H9 (cell line): ENCODE measurements at regions not wholly inside any gene's neighbourhood (a gene's known extent, or its start where the extent isn't known, plus 50 kb on each side); places are given as distances from the start of the nearest gene placed in this dataset.

Source experiments
- DNase-seq: peaks from one replicate; pipeline ENCODE4 v3.0.0-alpha.2; 2017
- H2AFZ ChIP-seq: one replicate; pipeline ENCODE4 v1.6.1; 2013; ENCODE audit warnings: mild to moderate bottlenecking, low read length, control low read depth, moderate library complexity
- H2AK5ac ChIP-seq: 2 replicates; pipeline ENCODE4 v1.6.1; 2013; ENCODE audit warnings: low read length, control low read depth, mixed read lengths; ENCODE audit not compliant: insufficient read length
- H2BK120ac ChIP-seq: one replicate; pipeline ENCODE4 v1.6.1; 2013; ENCODE audit warnings: low read depth, mild to moderate bottlenecking, low read length, control low read depth, inconsistent platforms; ENCODE audit not compliant: poor library complexity, severe bottlenecking
- H2BK12ac ChIP-seq: 2 replicates; pipeline ENCODE4 v1.6.1; 2013; ENCODE audit warnings: low read length, control low read depth, mixed read lengths, low read depth; ENCODE audit not compliant: insufficient read length
- H2BK15ac ChIP-seq: 2 replicates; pipeline ENCODE4 v1.6.1; 2013; ENCODE audit warnings: low read depth, low read length, control low read depth
- H2BK20ac ChIP-seq: one replicate; pipeline ENCODE4 v1.6.1; 2013; ENCODE audit warnings: low read depth, mild to moderate bottlenecking, low read length, control low read depth, inconsistent platforms; ENCODE audit not compliant: poor library complexity, severe bottlenecking
- H2BK5ac ChIP-seq: 2 replicates; pipeline ENCODE4 v1.6.1; 2013; ENCODE audit warnings: low read length, control low read depth, mixed read lengths; ENCODE audit not compliant: insufficient read length
- H3K14ac ChIP-seq: 2 replicates; pipeline ENCODE4 v1.6.1; 2013; ENCODE audit warnings: low read length, control low read depth; ENCODE audit not compliant: insufficient read depth
- H3K18ac ChIP-seq: 2 replicates; pipeline ENCODE4 v1.6.1; 2013; ENCODE audit warnings: low read depth, mild to moderate bottlenecking, mixed read lengths, low read length, control low read depth; ENCODE audit not compliant: insufficient read length
- H3K23ac ChIP-seq: 2 replicates; pipeline ENCODE4 v1.6.1; 2013; ENCODE audit warnings: low read length, control low read depth, mixed read lengths, low read depth; ENCODE audit not compliant: insufficient read length
- H3K23me2 ChIP-seq: 2 replicates; pipeline ENCODE4 v1.6.1; 2013; ENCODE audit warnings: low read depth, mild to moderate bottlenecking, mixed read lengths, low read length, control low read depth; ENCODE audit not compliant: insufficient read length, poor library complexity, severe bottlenecking
- H3K27ac ChIP-seq: 2 replicates; pipeline ENCODE4 v1.5.1; 2013; ENCODE audit warnings: low read length, control low read depth, mixed read lengths, low read depth; ENCODE audit not compliant: insufficient read length
- H3K27me3 ChIP-seq: 2 replicates; pipeline ENCODE4 v1.6.1; 2013; ENCODE audit warnings: low read length, control low read depth, inconsistent platforms; ENCODE audit not compliant: insufficient read depth
- H3K4ac ChIP-seq: 2 replicates; pipeline ENCODE4 v1.6.1; 2013; ENCODE audit warnings: low read depth, mild to moderate bottlenecking, control low read depth, inconsistent platforms, low read length, moderate library complexity
- H3K4me1 ChIP-seq: 2 replicates; pipeline ENCODE4 v1.6.1; 2013; ENCODE audit warnings: low read length, control low read depth, inconsistent platforms; ENCODE audit not compliant: insufficient read depth
- H3K4me2 ChIP-seq: 2 replicates; pipeline ENCODE4 v1.6.1; 2013; ENCODE audit warnings: low read length, control low read depth, mixed read lengths; ENCODE audit not compliant: insufficient read length, insufficient read depth
- H3K56ac ChIP-seq: 2 replicates; pipeline ENCODE4 v1.6.1; 2013; ENCODE audit warnings: low read depth, mild to moderate bottlenecking, mixed read lengths, low read length, control low read depth; ENCODE audit not compliant: insufficient read length
- H3K79me1 ChIP-seq: 2 replicates; pipeline ENCODE4 v1.6.1; 2013; ENCODE audit warnings: low read depth, mild to moderate bottlenecking, moderate library complexity, low read length, control low read depth, inconsistent platforms; ENCODE audit not compliant: insufficient read depth, poor library complexity, severe bottlenecking
- H3K79me2 ChIP-seq: 2 replicates; pipeline ENCODE4 v1.6.1; 2013; ENCODE audit warnings: low read length, control low read depth, inconsistent platforms; ENCODE audit not compliant: insufficient read depth
- H3K9ac ChIP-seq: 2 replicates; pipeline ENCODE4 v1.6.1; 2013; ENCODE audit warnings: low read length, control low read depth, mixed read lengths; ENCODE audit not compliant: insufficient read length; ENCODE audit errors: extremely low read depth
- H3K9me3 ChIP-seq: one replicate; pipeline ENCODE4 v1.6.1; 2013; ENCODE audit warnings: low read depth, low read length, inconsistent platforms; ENCODE audit not compliant: control insufficient read depth
- H3T11ph ChIP-seq: one replicate; pipeline ENCODE4 v1.6.1; 2013; ENCODE audit warnings: mild to moderate bottlenecking, low read length, control low read depth, inconsistent platforms
- H4K20me1 ChIP-seq: one replicate; pipeline ENCODE4 v1.6.1; 2013; ENCODE audit not compliant: control insufficient read depth, insufficient read length, insufficient read depth
- H4K5ac ChIP-seq: 2 replicates; pipeline ENCODE4 v1.6.1; 2013; ENCODE audit warnings: low read depth, mild to moderate bottlenecking, mixed read lengths, low read length, control low read depth; ENCODE audit not compliant: insufficient read length
- H4K8ac ChIP-seq: replicated peaks from 2 replicates; pipeline ENCODE4 v1.6.1; 2013; ENCODE audit warnings: low read length, control low read depth, mixed read lengths, low read depth; ENCODE audit not compliant: insufficient read length
- H4K91ac ChIP-seq: 2 replicates; pipeline ENCODE4 v1.6.1; 2013; ENCODE audit warnings: low read depth, mild to moderate bottlenecking, moderate library complexity, mixed read lengths, low read length, control low read depth; ENCODE audit not compliant: insufficient read length
- H3K27ac Mint-ChIP-seq, 3 experiments: 2 replicates in 2 of 3; 3 replicates in 1 of 3; pipeline ENCODE4 v1.8.0; 2020 to 2021; ENCODE audit warnings: mixed read lengths in 3 of 3, mild to moderate bottlenecking in 1 of 3, moderate library complexity in 1 of 3
- H3K27me3 Mint-ChIP-seq: 2 replicates; pipeline ENCODE4 v1.8.0; 2021; ENCODE audit warnings: low read depth, mild to moderate bottlenecking, moderate library complexity, mixed read lengths
- H3K36me3 Mint-ChIP-seq, 3 experiments: 2 replicates in 2 of 3; 3 replicates in 1 of 3; pipeline ENCODE4 v1.8.0; 2020 to 2021; ENCODE audit warnings: low read depth in 3 of 3, mixed read lengths in 3 of 3; ENCODE audit not compliant: insufficient read depth in 1 of 3
- H3K4me1 Mint-ChIP-seq, 2 experiments: 2 replicates each; pipeline ENCODE4 v1.8.0; 2020; ENCODE audit warnings: mixed read lengths in 2 of 2
- H3K4me3 Mint-ChIP-seq, 2 experiments: 2 replicates in 1 of 2; 3 replicates in 1 of 2; pipeline ENCODE4 v1.8.0; 2020 to 2021; ENCODE audit warnings: mild to moderate bottlenecking in 2 of 2, mixed read lengths in 2 of 2, moderate library complexity in 1 of 2
- H3K9me3 Mint-ChIP-seq, 2 experiments: 2 replicates in 1 of 2; 3 replicates in 1 of 2; pipeline ENCODE4 v1.8.0; 2020; ENCODE audit warnings: mild to moderate bottlenecking in 2 of 2, mixed read lengths in 2 of 2, moderate library complexity in 1 of 2
- WGBS: extraction: QIAGEN DNeasy Blood & Tissue Kit; methylation state at CpG from one replicate; pipeline ENCODE4 v1.1.7; 2013; ENCODE audit warnings: missing lambda C conversion rate, low lambda C conversion rate, mixed read lengths; ENCODE audit not compliant: insufficient read length; ENCODE audit errors: extremely low coverage; 5-methylcytosine and 5-hydroxymethylcytosine counted together
- TF ChIP-seq, protein P1 (sequence below): fragments of 200-600 bp; sonication (generic); conservative IDR thresholded peaks from 3 replicates; pipeline ENCODE4 v1.8.0; 2021; ENCODE audit warnings: antibody characterized with exemption, mild to moderate bottlenecking

DNA sequence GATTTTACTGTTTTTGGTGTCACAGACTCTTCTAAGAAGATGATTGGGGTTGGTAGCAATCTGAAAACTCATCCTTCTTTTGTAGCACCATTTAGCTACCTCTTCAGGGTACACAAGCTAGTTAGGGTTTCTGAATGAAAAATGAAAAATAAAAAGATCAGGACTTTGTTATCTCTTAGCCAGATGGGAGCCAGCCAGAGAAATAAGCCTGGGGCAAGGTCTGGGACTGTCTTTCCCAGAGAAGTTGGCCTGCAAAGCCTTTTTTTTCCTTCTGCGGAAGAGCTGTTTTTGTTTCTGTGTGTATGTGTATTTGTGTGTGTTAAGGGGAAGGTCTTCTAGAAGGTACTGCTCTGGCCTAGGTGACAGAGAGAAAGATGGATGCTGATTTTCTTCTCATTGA lies 150.7 kb upstream of the AGTR1 start:
- Histone ChIP-seq H3K27me3 (no peaks in the 10 kb centered on the region), H3K79me1 (no peaks in the 10 kb centered on the region), H2AFZ (no peak overlapping the region), H2BK15ac (no peak overlapping the region), H2BK12ac (no peak overlapping the region), H2AK5ac (no peak overlapping the region), H3K27ac (no peak overlapping the region), H2BK20ac (no peak overlapping the region), H3K14ac (no peak overlapping the region), H2BK5ac (no peak overlapping the region), H3K23ac (no peak overlapping the region), H3K23me2 (no peaks in the 10 kb centered on the region), H3K4me1 (no peaks in the 10 kb centered on the region), H4K20me1 (no peaks in the 10 kb centered on the region), H3T11ph (no peak overlapping the region), H3K9ac (no peak overlapping the region), H2BK120ac (no peak overlapping the region), H3K4ac (no peak overlapping the region), H3K9me3 (no peaks in the 10 kb centered on the region), H3K79me2 (no peaks in the 10 kb centered on the region), H4K5ac (no peak overlapping the region), H3K56ac (no peak overlapping the region), H3K18ac (no peak overlapping the region), H3K4me2 (no peak overlapping the region), H4K91ac (no peak overlapping the region), H4K8ac (no peak overlapping the region)
- H3K9me3 Mint-ChIP-seq: no peaks in the 10 kb centered on the region
- H3K36me3 Mint-ChIP-seq: no peaks in the 10 kb centered on the region
- TF ChIP-seq, protein P1, sequence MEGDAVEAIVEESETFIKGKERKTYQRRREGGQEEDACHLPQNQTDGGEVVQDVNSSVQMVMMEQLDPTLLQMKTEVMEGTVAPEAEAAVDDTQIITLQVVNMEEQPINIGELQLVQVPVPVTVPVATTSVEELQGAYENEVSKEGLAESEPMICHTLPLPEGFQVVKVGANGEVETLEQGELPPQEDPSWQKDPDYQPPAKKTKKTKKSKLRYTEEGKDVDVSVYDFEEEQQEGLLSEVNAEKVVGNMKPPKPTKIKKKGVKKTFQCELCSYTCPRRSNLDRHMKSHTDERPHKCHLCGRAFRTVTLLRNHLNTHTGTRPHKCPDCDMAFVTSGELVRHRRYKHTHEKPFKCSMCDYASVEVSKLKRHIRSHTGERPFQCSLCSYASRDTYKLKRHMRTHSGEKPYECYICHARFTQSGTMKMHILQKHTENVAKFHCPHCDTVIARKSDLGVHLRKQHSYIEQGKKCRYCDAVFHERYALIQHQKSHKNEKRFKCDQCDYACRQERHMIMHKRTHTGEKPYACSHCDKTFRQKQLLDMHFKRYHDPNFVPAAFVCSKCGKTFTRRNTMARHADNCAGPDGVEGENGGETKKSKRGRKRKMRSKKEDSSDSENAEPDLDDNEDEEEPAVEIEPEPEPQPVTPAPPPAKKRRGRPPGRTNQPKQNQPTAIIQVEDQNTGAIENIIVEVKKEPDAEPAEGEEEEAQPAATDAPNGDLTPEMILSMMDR: no peak
- no peaks in the 10 kb centered on the region for H3K27me3 Mint-ChIP-seq
- WGBS: no CpG with 5 or more reads among the region's 1 CpG
- DNase-seq: no peak
- H3K4me1 Mint-ChIP-seq: no peaks in the 10 kb centered on the region
- H3K4me3 Mint-ChIP-seq: no peak overlapping the region
- peak overlapping the region in 1 of 3 experiments; percentile 44; a peak in 1 of 7 replicates for H3K27ac Mint-ChIP-seq
